H1 (cell line): ENCODE measurements at regions not wholly inside any gene's neighbourhood (a gene's known extent, or its start where the extent isn't known, plus 50 kb on each side); places are given as distances from the start of the nearest gene placed in this dataset.

Source experiments
- CTCF ChIA-PET: fragments of 300-600 bp; sonication (Branson Sonifier 250); formaldehyde crosslinking; loops from one replicate; lab custom pipeline; 2021; ENCODE audit not compliant: partially characterized antibody; lab: Charles Lee
- POLR2A ChIA-PET: fragments of 300-600 bp; sonication (Branson Sonifier 250); formaldehyde crosslinking; loops from one replicate; lab custom pipeline; 2021; ENCODE audit warnings: inconsistent platforms; ENCODE audit not compliant: partially characterized antibody; lab: Charles Lee
- DNase-seq, 2 experiments: peaks; one replicate each; pipeline versions ENCODE4 v3.0.0 to v3.0.0-alpha.2; 2010 to 2022; ENCODE audit warnings: low spot score in 2 of 2, low read depth in 1 of 2, mixed read lengths in 1 of 2
- FAIRE-seq: peaks from 2 replicates; lab custom pipeline; 2011; peaks lifted over from hg19 to GRCh38; lab: Jason Lieb, UNC
- H2AFZ ChIP-seq: 2 replicates; pipeline ENCODE4 v1.8.1; 2012; ENCODE audit warnings: low read length, inconsistent platforms
- H2AK5ac ChIP-seq: 2 replicates; pipeline ENCODE4 v1.6.1; 2013; ENCODE audit warnings: low read depth, low read length
- H2BK120ac ChIP-seq: replicated peaks from 2 replicates; pipeline ENCODE3; 2013; ENCODE audit warnings: low read depth, low read length, inconsistent platforms
- H2BK12ac ChIP-seq: 2 replicates; pipeline ENCODE4 v1.6.1; 2013; ENCODE audit warnings: low read depth, low read length
- H2BK15ac ChIP-seq: 2 replicates; pipeline ENCODE4 v1.6.1; 2013; ENCODE audit warnings: low read length
- H2BK20ac ChIP-seq: 2 replicates; pipeline ENCODE4 v1.6.1; 2013; ENCODE audit warnings: low read length
- H2BK5ac ChIP-seq: 2 replicates; pipeline ENCODE4 v1.6.1; 2013; ENCODE audit warnings: low read depth, low read length
- H3K14ac ChIP-seq: 2 replicates; pipeline ENCODE4 v1.6.1; 2013; ENCODE audit warnings: inconsistent platforms; ENCODE audit not compliant: insufficient read length
- H3K18ac ChIP-seq: 2 replicates; pipeline ENCODE4 v1.6.1; 2013; ENCODE audit warnings: low read length; ENCODE audit errors: extremely low read depth
- H3K23ac ChIP-seq: 2 replicates; pipeline ENCODE4 v1.6.1; 2013; ENCODE audit warnings: inconsistent platforms; ENCODE audit not compliant: insufficient read length
- H3K23me2 ChIP-seq: 2 replicates; pipeline ENCODE4 v1.6.1; 2013; ENCODE audit warnings: low read depth, low read length
- H3K27ac ChIP-seq: 2 replicates; pipeline ENCODE4 v1.6.1; 2011; ENCODE audit warnings: low read depth, low read length, inconsistent platforms
- H3K27me3 ChIP-seq, 4 experiments: replicated peaks in 1 of 4; 1 replicate in 1 of 4; 2 replicates in 3 of 4; pipeline versions ENCODE4 v1.6.1 to v1.8.1; 2011 to 2013; ENCODE audit warnings: low read length in 3 of 4, mild to moderate bottlenecking in 3 of 4, inconsistent platforms in 2 of 4, mixed read lengths in 2 of 4, moderate library complexity in 1 of 4; ENCODE audit not compliant: control insufficient read depth in 3 of 4, insufficient read depth in 3 of 4; ENCODE audit errors: extremely low read depth in 1 of 4
- H3K36me3 ChIP-seq, 4 experiments: 2 replicates each; pipeline versions ENCODE4 v1.6.1 to v1.8.1; 2011 to 2013; ENCODE audit warnings: mild to moderate bottlenecking in 4 of 4, low read length in 3 of 4, moderate library complexity in 2 of 4, control low read depth in 1 of 4, inconsistent platforms in 1 of 4; ENCODE audit not compliant: insufficient read depth in 4 of 4, control insufficient read depth in 2 of 4
- H3K4ac ChIP-seq: replicated peaks from 2 replicates; pipeline ENCODE3; 2013; ENCODE audit warnings: low read length, low read depth, mixed read lengths, inconsistent platforms; ENCODE audit not compliant: insufficient read length
- H3K4me1 ChIP-seq, 4 experiments: replicated peaks in 1 of 4; 1 replicate in 1 of 4; 2 replicates in 3 of 4; pipeline versions ENCODE4 v1.6.1 to v1.8.1; 2011 to 2013; ENCODE audit warnings: low read length in 3 of 4, inconsistent platforms in 2 of 4, mixed read lengths in 1 of 4; ENCODE audit not compliant: insufficient read depth in 4 of 4, control insufficient read depth in 3 of 4
- H3K4me2 ChIP-seq, 2 experiments: 2 replicates each; pipeline versions ENCODE4 v1.6.1 to v1.8.1; 2011 to 2013; ENCODE audit warnings: low read depth in 2 of 2, low read length in 2 of 2, control low read depth in 1 of 2, inconsistent platforms in 1 of 2, mild to moderate bottlenecking in 1 of 2; ENCODE audit not compliant: insufficient read depth in 1 of 2
- H3K4me3 ChIP-seq, 4 experiments: fragments of 200-600, 300-600 bp in 1 of 4; sonication (generic), shearing (Covaris generic), sonication (Bioruptor Twin) in 1 of 4; 2 replicates each; pipeline versions ENCODE4 v1.5.1 to v1.8.1; 2011 to 2016; ENCODE audit warnings: low read length in 4 of 4, low read depth in 3 of 4, control low read depth in 2 of 4, inconsistent platforms in 2 of 4, mild to moderate bottlenecking in 2 of 4, mixed read lengths in 1 of 4, moderate library complexity in 1 of 4; ENCODE audit not compliant: insufficient read depth in 2 of 4; ENCODE audit errors: extremely low read depth in 1 of 4
- H3K56ac ChIP-seq: replicated peaks from 2 replicates; pipeline ENCODE3; 2013; ENCODE audit warnings: low read depth, mild to moderate bottlenecking, mixed read lengths, low read length, inconsistent platforms; ENCODE audit not compliant: insufficient read length
- H3K79me1 ChIP-seq: 2 replicates; pipeline ENCODE4 v1.6.1; 2013; ENCODE audit warnings: low read depth, low read length, control low read depth
- H3K79me2 ChIP-seq, 2 experiments: 2 replicates each; pipeline versions ENCODE4 v1.6.1 to v1.8.1; 2012 to 2013; ENCODE audit warnings: low read length in 2 of 2, mild to moderate bottlenecking in 2 of 2, inconsistent platforms in 1 of 2; ENCODE audit not compliant: insufficient read depth in 2 of 2, control insufficient read depth in 1 of 2
- H3K9ac ChIP-seq, 4 experiments: replicated peaks in 1 of 4; 1 replicate in 1 of 4; 2 replicates in 3 of 4; pipeline versions ENCODE4 v1.6.1 to v1.8.1; 2011 to 2013; ENCODE audit warnings: low read depth in 3 of 4, low read length in 3 of 4, control low read depth in 2 of 4, mild to moderate bottlenecking in 2 of 4, moderate library complexity in 2 of 4, inconsistent platforms in 1 of 4; ENCODE audit errors: extremely low read depth in 1 of 4
- H3K9me3 ChIP-seq, 2 experiments: 2 replicates each; pipeline versions ENCODE4 v1.6.1 to v1.8.1; 2012 to 2013; ENCODE audit warnings: mild to moderate bottlenecking in 2 of 2, moderate library complexity in 2 of 2, control low read depth in 1 of 2, inconsistent platforms in 1 of 2, low read depth in 1 of 2, low read length in 1 of 2, mixed read lengths in 1 of 2; ENCODE audit not compliant: insufficient read depth in 2 of 2
- H4K20me1 ChIP-seq, 2 experiments: replicated peaks in 1 of 2; 2 replicates each; pipeline versions ENCODE3 to v1.8.1; 2011 to 2013; ENCODE audit warnings: inconsistent platforms in 2 of 2, low read length in 2 of 2, mild to moderate bottlenecking in 1 of 2; ENCODE audit not compliant: insufficient read depth in 2 of 2, control insufficient read depth in 1 of 2
- H4K5ac ChIP-seq: 2 replicates; pipeline ENCODE4 v1.6.1; 2013; ENCODE audit warnings: low read length, low read depth, mixed read lengths, inconsistent platforms; ENCODE audit not compliant: insufficient read length
- H4K8ac ChIP-seq: 2 replicates; pipeline ENCODE4 v1.8.0; 2013; ENCODE audit warnings: mild to moderate bottlenecking, moderate library complexity, low read length, inconsistent platforms; ENCODE audit not compliant: insufficient read depth; ENCODE audit errors: extremely low read depth
- H4K91ac ChIP-seq: replicated peaks from 2 replicates; pipeline ENCODE3; 2013; ENCODE audit warnings: low read length, mixed read lengths, inconsistent platforms; ENCODE audit not compliant: insufficient read length
- ASH2L ChIP-seq: fragments of 200-600, 300-600 bp; sonication (generic); IDR thresholded peaks from one replicate; pipeline ENCODE4 v1.7.1; 2017; ENCODE audit warnings: low read length
- WGBS, 2 experiments: shearing (Covaris generic) in 1 of 2; methylation state at CpG; one replicate each; pipeline versions ENCODE4 v1.1.6 to v1.1.7; 2013 to 2015; ENCODE audit warnings: low lambda C conversion rate in 2 of 2, mixed read lengths in 2 of 2, inconsistent platforms in 1 of 2, low coverage in 1 of 2, missing lambda C conversion rate in 1 of 2; ENCODE audit not compliant: insufficient replicate concordance in 2 of 2, insufficient coverage in 1 of 2, insufficient read length in 1 of 2; ENCODE audit errors: extremely low coverage in 1 of 2, missing lambda C conversion rate in 1 of 2; 5-methylcytosine and 5-hydroxymethylcytosine counted together

DNA sequence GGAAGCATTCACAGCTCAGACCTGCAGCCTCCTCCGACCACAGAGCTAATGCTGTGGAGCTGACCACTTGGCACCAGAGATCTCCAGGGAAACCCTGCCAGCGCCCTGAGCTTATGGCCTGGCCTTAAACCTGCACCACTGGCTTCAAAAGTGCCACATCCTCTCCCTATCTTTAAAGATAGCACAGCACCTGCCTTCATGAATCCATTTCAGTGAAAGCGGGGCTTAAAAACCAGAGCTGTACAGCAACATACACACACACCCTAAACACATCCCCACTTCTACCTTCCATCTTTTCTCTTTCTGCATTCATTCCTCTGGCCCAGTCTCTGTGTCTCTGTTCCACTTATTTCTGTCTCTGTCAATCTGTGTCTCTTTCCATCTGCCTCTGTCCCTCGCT lies 59.8 kb upstream of the CCDC167 start:
- Histone ChIP-seq H4K20me1 (no peaks in the 10 kb centered on the region), H2AK5ac (no peak overlapping the region), H2BK5ac (no peak overlapping the region), H3K14ac (no peak overlapping the region), H3K4me3 (no peak overlapping the region), H3K79me2 (no peaks in the 10 kb centered on the region), H3K4me1 (peaks cover 0 to 6% (median 3%) of the 10 kb centered on the region in 4 experiments; a peak in 4 of 7 replicates), H3K4me2 (peak overlapping the region; percentile 36 to 62; a peak in 3 of 4 replicates), H2AFZ (no peak overlapping the region), H3K4ac (no peak overlapping the region), H2BK20ac (no peak overlapping the region; the same call in 1 of the 2 replicates), H3K9me3 (no peaks in the 10 kb centered on the region), H4K8ac (no peak overlapping the region), H3K56ac (no peak overlapping the region), H3K79me1 (no peaks in the 10 kb centered on the region), H2BK12ac (no peak overlapping the region), H3K9ac (no peak overlapping the region), H4K91ac (no peak overlapping the region), H3K23ac (no peak overlapping the region), H3K18ac (no peak overlapping the region), H3K27me3 (peaks cover 0 to 5% (median 3%) of the 10 kb centered on the region in 4 experiments; a peak in 3 of 7 replicates), H3K23me2 (no peaks in the 10 kb centered on the region), H2BK120ac (no peak overlapping the region), H3K27ac (no peak overlapping the region), H2BK15ac (no peak overlapping the region), H4K5ac (no peak overlapping the region), H3K36me3 (no peaks in the 10 kb centered on the region)
- no peak for DNase-seq
- ChIA-PET POLR2A (interaction anchor here (1.0 kb wide), 1 partner anchor 71 kb away, joined by 4 read pairs; no protein-coding TSS in a partner anchor), CTCF (interaction anchor here (0.9 to 16.3 kb wide), 18 partner anchors 10 to 197 kb away, joined by 3 to 308 read pairs (median 6); no protein-coding TSS in a partner anchor)
- no peak for FAIRE-seq
- 59% methylated on average over 3 of the region's 4 CpGs; no CpG with 5 or more reads in 1 of the 2 experiments for WGBS, 2 experiments
- TF ChIP-seq ASH2L = no peak
